Ecto neural progenitor cell (in vitro differentiated cells): ENCODE measurements at regions not wholly inside any gene's neighbourhood (a gene's known extent, or its start where the extent isn't known, plus 50 kb on each side); places are given as distances from the start of the nearest gene placed in this dataset.

Experiments used
- DNase-seq: peaks from one replicate; pipeline ENCODE4 v3.0.0-alpha.2; 2018; ENCODE audit warnings: low spot score

DNA sequence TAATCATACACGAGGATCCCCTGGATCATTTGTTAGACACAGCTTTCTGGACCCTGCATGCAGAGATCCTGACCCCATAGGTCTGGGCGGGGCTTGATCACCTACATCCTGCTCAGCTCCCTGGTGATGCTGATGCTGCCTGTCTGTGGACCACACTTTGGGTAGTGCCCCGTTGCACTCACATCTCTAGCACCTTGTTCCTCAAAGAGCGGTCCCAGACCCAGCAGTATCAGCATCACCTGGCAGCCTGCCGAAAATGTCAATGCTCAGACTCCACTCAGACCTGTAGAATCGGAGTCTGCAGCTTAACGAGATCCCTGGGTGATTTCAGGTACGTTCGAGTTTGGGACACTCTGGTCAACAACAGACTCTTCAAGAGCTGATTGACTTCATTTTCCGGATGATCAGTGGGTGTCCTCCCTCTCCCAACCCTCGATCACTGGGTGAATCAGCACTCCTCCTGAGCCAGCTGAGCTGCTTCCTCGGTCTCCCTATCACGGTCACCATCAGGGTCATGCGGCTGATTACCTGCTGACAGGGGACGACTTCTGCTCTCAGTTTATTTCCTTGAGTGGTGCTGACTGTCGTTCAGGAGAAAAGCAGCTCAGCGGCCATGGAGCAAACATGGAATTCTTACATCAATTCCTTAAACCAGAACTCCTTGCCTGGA lies 150.6 kb upstream of the RAB12 start:
- DNase-seq = no peak

DNA sequence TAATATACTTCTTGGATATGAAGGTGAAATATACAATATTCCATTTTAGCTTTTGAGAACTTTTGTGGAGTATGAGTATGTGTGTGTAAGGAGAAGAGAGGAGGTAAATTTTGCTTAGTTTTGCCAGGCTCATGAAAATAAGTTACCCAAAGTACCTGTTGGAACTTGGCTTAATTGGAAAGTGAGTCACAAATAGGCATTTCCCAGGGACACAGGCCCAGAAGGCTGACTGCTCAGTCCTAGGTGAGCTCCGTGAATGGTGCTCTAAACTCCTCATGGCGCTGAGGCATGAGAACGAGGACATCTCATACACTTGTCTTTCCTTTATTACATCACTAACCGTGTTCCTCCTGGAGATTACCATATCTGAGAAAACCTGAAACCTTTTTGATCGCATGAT lies 148.5 kb upstream of the RAB12 start:
- DNase-seq = no peak

DNA sequence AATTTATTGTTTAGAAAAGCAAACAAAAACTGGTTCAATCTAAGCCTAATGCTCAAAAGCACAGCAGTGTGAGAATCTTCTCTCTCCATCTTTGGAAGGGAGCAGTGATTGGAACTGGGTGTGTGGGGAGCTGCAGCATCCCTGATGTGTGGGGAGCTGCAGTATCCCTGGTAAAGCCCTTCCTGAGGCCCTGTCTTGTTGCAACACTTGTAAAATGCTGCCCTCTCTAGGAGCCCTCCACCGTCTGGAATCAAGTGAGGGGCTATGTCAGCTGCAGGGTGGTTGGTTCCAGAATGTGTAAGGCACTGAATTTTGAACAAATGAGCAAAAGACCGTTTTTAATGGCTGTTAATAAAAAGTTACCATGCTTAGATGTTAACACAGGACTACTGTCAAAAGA lies 147.7 kb upstream of the RAB12 start:
- DNase-seq = no peak

DNA sequence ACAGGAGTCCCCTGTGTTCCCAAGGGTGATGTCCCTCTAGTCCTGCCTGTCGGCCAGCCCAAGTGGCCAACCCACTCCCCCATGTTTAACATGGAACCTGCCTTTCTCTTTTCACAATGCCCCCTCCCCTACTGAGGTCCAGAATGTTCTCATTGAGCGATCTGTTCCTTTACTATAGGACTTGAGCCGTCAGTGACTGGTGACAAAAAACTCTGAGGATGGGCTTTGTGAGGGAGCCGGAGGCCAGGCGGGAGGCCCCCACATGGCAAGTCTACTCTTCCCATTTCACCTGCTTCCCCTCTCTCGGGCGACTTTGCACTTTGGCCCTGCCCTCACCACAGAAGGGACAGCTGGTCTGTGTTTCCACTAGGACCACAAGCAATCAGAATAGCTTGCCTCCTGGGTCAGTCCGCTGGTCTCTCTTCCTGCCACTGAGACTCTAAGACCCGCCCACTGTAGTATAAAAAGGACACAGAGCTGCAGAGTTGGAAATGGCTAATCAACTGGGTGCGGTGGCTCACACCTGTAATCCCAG lies 146.5 kb upstream of the RAB12 start:
- peak; percentile 15 for DNase-seq

DNA sequence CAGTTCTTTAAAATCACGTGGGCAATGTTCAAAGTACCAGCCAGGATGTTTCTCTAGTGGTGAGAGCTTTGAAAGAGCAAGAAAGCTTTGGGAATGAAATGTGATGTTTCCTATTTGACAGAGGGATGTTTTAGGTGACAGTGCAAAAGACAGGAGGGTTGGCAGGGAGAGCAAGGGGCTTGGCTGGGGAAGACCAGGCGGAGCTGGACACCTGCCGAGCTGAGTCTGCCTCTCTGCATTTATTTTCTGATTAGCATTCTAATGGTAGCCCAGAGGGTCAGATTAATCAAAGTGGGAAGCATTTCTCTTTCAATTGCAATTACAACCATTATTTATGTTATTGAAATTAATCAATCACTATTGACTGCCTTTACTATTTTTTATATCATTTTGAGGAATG lies 145.4 kb upstream of the RAB12 start:
- no peak for DNase-seq

DNA sequence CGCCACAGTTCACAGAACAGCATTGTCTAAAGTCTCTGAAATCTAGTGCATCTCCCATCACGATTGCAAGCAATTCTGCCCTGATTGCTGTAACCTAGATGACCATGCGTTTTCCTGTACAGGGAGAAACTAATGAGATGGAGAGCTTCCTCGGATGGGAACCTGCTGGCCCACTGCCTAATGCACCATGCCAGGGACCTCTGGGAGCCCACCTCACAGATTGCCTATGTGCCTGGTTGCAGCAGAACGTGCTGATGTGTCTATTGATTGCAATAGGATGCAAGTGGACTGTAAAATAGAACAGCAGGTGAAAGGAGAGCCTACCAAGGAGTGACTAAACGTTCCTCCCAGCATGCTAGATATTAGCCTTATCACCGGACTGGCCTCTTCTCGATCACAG lies 141.0 kb upstream of the RAB12 start:
- no peak for DNase-seq

DNA sequence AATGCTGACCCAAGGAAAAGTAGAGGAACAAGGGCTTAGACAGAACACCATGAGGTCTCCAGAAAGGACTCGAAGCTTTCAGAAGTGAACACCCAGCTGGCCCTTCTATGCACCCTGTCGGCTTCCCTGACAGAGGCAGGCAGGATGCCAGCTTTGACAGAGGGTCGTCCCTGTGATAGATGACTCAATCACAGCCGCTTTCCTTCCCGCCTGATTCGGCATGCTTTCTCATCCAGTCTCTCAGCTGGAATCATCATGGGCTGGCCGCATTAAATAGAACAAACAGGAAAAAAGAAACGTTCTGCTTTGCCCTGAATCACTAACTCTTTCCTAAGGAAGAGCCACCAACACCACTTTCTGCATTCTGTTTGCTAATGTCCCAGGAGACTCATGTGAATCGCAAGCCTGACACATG lies 140.3 kb upstream of the RAB12 start:
- DNase-seq = no peak

DNA sequence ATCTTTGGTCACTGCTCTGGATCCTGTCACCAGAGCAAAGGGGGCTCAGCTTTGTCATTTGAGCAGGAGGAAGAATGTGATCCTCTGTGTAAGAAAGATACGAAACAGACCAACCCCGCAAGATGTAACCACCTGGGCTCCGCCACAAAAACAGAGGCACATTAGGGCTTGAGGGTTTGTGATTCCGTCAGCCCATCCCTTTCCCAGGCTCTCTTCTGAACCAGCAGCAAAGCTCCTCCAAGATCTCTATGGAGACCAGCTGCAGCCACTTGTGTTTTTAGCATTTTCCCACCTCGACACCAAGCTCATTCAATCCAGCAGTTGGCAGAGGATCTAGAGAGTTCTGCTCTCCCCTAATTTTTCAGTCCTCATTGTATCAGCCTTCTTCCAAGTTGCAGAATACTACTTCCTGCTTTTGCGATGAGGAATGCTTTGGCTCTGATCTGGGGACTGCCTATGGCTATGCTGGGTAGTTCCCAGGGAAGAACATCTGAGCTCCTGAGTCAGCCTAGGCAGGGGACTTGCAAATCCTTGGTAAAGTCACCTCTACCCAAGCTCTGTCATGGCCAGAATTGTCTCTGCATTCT lies 139.6 kb upstream of the RAB12 start:
- no peak for DNase-seq

DNA sequence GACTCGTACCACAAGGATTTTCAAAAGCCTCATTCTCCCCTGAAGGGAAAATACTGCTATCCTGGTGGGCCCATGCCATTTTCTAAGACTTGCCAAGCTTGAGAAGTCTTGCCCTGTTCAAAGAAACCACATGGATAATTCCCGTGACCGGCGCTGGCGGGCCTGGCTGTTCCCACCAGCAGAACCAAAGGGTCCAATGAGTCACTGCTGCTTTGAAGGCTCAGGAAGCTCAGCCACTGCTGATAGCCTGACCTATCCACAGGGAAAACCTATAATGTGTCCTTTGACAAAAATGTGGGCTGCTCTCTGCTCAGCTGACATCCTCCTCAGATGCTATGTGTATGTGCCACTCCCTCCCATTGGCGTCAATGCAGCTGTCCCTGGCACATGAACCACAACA lies 137.9 kb upstream of the RAB12 start:
- DNase-seq = no peak

DNA sequence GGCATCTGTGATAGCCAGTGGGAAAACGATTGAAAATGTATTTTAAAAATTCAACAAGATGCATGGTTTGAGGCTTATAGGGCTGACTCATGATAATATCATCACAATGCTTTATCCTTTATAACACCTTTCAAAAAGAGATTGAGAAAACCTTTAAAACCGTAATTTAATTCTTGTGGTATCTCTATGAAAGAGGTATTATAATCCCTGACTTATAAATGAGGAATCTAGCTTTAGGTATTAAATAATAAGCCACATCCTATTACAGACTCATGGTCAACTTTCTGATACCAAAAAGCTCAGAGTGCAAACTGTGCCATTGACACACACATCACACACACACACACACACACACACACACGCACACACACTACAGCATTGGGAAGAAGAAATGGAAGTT lies 134.6 kb upstream of the RAB12 start:
- DNase-seq = peak; percentile 3

DNA sequence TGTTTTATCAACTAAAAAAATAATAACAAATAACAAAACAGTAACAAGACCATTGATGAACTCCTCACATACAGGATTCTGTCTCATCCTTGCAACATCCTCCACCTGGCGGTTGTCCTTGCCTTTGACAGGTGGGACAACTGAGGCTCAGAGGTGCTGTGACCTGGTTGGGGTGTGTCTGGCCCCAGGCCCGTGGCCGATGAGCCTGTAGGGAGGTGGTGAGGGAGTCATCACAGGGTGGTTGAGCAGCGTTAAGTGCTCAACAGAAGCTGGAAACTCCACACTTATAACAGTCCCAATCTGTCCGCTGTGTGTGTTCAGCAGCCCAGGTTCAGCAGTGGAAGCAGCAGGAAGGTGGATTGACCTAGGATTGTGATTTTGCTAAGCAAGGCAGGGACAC lies 131.6 kb upstream of the RAB12 start:
- DNase-seq = peak; percentile 21

DNA sequence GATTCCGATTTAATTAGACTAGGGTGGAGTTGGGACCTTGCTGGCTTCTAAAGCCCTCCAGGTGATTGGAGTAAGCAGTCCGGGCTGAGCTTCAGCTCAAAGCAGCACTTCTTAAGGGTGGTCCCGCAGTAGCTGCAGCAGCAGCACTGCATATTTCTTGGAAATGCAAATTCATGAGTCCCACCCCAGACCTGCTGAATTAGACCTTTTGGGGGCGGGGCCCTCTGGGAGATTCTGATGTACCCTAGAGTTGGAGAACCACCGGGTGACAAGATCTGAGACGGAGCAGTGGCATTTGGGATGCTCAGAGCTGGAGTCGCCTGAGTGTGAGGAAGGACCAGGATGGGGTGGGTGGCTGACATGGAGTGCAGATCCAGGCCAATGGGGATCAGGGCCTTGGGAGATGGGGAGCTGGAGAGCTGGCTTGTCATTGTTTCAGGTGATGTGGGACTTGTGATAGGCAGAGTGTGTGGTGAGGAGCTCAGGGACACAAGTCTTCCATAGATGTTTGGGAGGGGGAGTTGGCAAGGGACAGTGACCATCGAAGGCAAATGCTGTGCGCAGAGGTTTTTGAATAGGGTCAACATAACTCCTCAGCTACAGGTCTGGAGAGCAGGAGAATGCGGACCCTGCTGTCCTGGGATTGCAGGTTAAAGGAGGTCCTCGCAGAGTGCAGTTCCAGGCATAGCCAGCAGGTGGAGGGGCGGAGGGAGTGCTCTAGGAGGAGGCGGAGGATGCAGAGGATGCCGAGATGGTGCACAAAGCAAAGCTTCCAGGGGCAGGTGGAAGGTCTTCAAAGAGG lies 130.9 kb upstream of the RAB12 start:
- DNase-seq = peak; percentile 87

DNA sequence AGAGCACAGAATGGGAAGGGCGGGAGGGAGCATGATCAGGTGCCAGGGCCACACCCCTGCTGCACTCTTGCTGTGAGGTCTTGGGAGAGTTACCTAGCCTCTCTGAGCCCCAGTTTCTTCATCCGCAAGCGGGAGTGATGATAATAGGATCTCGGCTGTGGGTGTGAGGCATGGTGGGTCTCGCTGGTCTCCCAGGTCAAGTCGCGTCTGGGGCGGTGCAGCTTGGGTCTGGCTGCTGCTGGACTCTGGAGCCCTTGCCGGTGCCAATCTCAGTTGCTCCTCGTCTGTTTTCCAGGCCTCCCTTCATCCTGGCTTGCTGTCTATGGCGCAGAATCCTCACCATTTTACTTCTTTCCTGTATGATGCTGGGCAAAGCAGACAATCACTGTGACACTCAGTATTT lies 130.3 kb upstream of the RAB12 start:
- DNase-seq = no peak

DNA sequence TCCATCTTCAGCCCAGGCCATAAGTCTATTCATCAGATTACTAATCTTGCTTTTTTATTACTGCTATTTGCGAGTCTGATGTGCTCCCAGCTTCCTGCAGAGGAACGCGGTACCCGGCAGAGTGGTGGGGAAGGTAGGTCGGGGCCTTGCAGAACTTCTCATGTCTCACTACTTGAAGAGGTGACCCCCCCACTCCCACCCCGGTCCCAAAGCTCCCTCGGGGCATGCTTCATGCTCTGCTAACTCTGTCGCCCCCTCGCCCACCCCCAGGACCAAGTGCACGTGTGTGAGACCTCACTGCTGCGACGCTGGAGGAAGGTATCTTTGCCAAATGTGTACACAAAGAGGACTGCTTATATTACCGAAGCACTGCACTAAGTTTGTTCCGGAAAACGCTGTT lies 129.4 kb upstream of the RAB12 start:
- no peak for DNase-seq

DNA sequence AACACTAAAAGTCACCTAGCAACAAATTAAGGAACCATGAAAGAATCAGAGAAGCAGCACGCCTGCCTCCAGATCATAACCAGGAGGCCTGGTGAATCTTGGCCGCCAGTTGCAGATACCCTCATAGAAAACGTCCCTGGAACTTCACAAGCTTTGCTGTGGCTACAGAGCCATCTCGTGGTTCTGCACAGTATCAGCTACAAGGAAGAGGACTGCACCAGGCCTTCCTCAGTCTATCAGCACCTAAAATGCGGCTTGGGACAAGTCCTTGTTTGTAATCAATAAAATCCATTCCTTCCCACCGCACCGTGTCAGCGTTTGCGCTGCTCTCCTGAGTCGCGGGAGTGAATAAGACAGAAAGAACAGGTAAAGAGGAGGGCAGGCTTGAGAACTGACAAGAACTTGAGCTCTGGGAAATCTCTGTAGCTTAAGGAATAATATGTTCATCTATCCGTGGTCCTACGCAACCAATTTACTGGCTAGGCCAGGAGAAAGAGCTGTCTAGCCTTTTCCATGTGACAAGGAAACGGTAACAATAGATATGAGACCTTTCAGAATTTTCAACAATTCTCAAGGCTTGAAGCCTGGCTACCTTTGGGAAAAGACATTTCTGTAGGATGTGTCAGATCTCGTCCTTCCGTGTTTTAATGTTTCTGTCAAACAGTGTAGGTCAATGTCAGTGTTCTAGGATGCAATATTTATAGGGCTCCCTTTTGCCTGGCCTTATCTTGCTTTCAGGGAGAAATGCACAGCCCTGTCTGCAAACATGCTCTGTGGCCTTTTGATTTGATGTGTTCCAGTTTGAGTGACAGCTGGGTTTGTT lies 128.5 kb upstream of the RAB12 start:
- DNase-seq = peak; percentile 62

DNA sequence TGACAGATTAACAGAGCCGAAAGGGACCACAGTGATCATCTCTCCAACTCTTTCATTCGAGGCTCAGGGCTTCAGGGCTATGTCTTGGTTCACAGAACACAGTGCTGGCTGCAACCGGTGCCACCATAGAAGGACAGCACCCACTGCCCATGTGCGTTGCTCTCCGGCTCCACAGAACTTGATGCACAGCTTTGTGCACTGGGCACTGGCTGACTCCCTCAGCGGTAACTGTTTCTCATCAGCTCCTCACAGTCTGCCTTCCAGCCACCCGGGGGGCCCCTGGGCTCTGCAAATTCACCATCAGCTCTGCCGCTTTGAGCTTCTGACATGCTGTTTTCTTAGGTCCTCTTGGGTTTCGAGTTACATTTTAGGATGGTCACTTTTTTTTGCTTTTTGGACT lies 124.3 kb upstream of the RAB12 start:
- DNase-seq = no peak

DNA sequence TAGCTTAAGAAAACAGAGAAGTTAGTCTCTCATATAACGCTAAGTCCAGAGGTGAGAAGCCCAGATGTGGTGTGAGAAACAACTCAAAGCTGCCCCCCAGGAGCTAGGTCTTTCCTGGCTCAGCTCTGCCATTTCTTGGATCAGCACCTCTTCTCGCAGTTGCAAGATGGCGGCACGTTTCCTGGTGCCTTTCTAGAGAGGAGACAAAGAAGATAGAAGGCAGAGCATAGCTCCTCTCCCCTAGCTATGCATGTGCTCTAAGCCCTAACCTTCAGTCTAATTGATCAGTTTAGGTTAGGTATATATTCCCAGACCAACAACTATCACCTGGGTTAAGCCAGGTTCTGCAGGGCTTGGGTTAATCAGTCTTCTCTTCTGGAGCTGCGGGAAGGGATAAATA lies 119.5 kb upstream of the RAB12 start:
- no peak for DNase-seq

DNA sequence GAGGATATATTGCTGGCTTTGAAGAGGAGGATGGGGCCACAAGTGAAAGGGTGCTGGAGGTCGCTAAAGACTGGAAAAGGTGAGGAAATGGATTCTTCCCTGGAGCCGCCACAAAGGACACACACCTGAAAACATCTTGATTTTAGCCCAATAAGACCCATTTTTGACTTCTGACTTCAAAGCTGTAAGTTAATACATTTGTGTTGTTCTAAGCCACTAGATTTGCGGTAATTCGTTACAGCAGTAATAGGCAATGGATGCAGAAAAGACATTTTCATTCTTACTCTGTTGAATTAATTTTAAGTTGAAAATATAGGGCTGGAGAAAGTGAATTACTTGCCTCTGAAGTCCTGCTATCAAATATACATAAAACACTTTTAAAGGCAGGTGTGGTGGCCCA lies 117.7 kb upstream of the RAB12 start:
- no peak for DNase-seq

DNA sequence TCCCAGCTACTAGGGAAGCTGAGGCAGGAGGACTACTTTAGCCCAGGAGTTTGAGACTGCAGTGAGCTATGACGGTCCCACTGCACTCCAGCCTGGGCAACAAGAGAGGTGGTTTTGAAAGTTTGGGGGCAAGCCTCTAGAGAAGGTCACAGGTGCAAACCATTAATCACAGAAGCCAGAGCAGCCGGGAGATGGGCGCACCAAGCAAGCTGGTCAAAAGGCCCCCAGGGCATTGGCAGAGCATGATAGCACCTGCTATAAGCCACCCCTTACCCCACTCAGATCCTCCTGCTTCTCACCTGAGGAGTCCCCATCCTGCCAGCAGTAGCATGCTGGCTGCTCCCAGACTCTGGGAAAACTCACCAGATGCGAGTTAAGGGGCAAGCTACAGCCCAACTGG lies 116.1 kb upstream of the RAB12 start:
- no peak for DNase-seq

DNA sequence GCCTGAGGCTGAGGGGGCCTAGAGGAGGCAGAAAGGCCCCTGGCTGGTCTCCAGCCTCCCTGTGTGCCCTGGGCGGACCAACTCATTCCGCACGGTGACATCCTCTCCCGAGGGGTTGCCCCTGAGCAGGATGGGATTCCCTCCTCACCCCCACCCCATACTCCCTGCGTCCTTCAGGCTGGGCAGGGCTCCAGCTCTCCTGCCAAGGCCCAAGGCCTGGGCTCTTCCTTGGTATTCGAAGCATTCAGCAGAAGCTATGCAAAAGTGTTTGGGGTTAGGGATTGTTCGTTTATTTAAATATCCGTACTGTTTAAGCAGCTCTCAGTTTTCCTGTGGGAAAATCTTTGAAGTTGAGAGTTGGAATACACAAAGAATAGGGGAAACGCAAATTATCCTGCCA lies 113.1 kb upstream of the RAB12 start:
- no peak for DNase-seq

DNA sequence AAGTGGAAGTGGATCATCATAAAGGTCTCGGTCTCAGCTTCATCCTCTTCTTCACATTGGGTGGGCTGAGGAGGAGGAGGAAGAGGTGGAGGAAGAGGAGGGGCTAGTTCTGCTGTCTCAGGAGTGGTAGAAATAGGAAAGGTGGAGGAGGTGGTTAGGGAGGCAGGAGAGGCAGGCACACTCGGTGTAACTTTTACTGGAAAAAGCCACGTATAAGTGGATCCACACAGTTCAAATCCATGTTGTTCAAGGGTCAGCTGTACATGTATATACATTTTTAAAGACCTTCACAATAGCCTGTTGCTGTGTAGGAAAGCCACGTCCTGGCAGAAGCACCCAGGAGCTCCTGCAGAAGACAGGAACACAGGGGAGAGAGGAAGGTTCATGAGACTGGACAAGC lies 110.3 kb upstream of the RAB12 start:
- no peak for DNase-seq
